Calu3 (cell line): ENCODE measurements at regions not wholly inside any gene's neighbourhood (a gene's known extent, or its start where the extent isn't known, plus 50 kb on each side); places are given as distances from the start of the nearest gene placed in this dataset.

Experiments used
- BruUV-seq: library from RNA; stranded (reverse); fragments of 400-500 nt; replicated peaks from 2 replicates; lab custom pipeline; 2021; lab: Mats Ljungman, UMichigan
- CTCF ChIA-PET: fragments of 300-600 bp; sonication (Branson Sonifier 250); formaldehyde crosslinking; loops from one replicate; lab custom pipeline; 2022; ENCODE audit warnings: antibody characterized with exemption; lab: Charles Lee
- DNase-seq: peaks from one replicate; pipeline ENCODE4 v3.0.0; 2022
- H3K27ac Mint-ChIP-seq: one replicate; pipeline ENCODE4 v1.8.0; 2022; ENCODE audit warnings: mixed read lengths; ENCODE audit not compliant: unreplicated experiment
- H3K27me3 Mint-ChIP-seq: one replicate; pipeline ENCODE4 v1.8.0; 2022; ENCODE audit warnings: mixed read lengths; ENCODE audit not compliant: unreplicated experiment
- H3K36me3 Mint-ChIP-seq: one replicate; pipeline ENCODE4 v1.8.0; 2022; ENCODE audit warnings: mild to moderate bottlenecking, moderate library complexity, mixed read lengths; ENCODE audit not compliant: insufficient read depth, unreplicated experiment
- H3K4me1 Mint-ChIP-seq: one replicate; pipeline ENCODE4 v1.8.0; 2022; ENCODE audit warnings: mild to moderate bottlenecking, low read depth, mixed read lengths; ENCODE audit not compliant: unreplicated experiment
- H3K4me3 Mint-ChIP-seq: one replicate; pipeline ENCODE4 v1.8.0; 2022; ENCODE audit warnings: mild to moderate bottlenecking, low read depth, moderate library complexity, mixed read lengths; ENCODE audit not compliant: unreplicated experiment
- H3K9me3 Mint-ChIP-seq: one replicate; pipeline ENCODE4 v1.8.0; 2022; ENCODE audit warnings: low read depth, mixed read lengths; ENCODE audit not compliant: unreplicated experiment
- intact Hi-C: fragments of 100-400 bp; cut with micrococcal nuclease; formaldehyde crosslinking; loops from one replicate; pipeline ENCODE4 v1.10.0; 2022; ENCODE audit not compliant: unreplicated experiment
- TF ChIP-seq, protein P1 (sequence below): fragments of 200-600 bp; IDR thresholded peaks from one replicate; pipeline ENCODE4 v1.8.0; 2022; ENCODE audit warnings: antibody characterized with exemption; ENCODE audit not compliant: unreplicated experiment

DNA sequence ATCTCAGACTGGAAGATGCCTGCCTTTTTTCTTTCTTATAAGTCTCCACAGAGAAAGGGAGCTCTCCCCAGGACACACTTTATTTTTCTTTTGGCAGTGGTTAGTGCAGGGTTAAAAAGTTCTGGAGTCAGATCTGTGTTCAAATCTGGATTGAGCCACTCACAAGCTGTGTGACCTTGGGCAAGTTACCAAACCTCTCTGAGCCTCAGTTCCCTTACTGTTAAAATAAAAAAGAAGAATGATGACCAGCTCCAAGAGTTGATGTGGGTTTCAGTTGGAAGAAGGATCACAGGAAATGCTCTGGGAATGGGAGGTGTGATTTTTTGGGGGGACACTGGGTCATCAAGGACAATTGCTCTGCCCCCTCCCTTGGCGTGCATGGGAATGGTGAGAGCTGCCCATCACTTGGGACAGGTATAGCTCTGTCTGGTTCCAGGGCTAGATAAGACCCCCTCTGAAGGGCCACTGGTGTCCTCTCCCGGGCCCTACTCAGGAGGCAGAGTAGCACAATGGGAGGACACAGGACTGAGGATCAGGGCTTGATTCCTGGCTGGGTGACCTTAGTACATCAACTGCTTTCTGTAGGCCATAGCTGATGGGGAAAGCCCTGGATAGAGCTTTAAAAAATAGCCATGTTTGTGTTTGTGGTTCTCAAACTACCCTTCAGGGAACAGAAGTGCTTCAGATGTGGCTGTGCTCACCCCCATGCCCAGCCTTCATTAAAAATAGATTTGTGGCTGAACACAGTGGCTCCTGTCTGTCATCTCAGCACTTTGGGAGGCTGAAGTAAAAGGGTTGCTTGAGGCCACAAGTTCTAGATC is 228.3 kb downstream of the MIAT start:
- no TSS peak for BruUV-seq
- CTCF ChIA-PET = interaction anchor here (0.5 to 0.7 kb wide), 2 partner anchors 623 to 1373 kb away, joined by 3 to 5 read pairs; no protein-coding TSS in a partner anchor
- Mint-ChIP-seq H3K27me3 (no peaks in the 10 kb centered on the region), H3K4me3 (no peak overlapping the region), H3K36me3 (no peaks in the 10 kb centered on the region), H3K27ac (no peak overlapping the region), H3K4me1 (peaks cover under 1% of the 10 kb centered on the region), H3K9me3 (no peaks in the 10 kb centered on the region)
- intact Hi-C loops = no loop called here
- no peak for DNase-seq
- TF ChIP-seq, protein P1, sequence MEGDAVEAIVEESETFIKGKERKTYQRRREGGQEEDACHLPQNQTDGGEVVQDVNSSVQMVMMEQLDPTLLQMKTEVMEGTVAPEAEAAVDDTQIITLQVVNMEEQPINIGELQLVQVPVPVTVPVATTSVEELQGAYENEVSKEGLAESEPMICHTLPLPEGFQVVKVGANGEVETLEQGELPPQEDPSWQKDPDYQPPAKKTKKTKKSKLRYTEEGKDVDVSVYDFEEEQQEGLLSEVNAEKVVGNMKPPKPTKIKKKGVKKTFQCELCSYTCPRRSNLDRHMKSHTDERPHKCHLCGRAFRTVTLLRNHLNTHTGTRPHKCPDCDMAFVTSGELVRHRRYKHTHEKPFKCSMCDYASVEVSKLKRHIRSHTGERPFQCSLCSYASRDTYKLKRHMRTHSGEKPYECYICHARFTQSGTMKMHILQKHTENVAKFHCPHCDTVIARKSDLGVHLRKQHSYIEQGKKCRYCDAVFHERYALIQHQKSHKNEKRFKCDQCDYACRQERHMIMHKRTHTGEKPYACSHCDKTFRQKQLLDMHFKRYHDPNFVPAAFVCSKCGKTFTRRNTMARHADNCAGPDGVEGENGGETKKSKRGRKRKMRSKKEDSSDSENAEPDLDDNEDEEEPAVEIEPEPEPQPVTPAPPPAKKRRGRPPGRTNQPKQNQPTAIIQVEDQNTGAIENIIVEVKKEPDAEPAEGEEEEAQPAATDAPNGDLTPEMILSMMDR = no peak

DNA sequence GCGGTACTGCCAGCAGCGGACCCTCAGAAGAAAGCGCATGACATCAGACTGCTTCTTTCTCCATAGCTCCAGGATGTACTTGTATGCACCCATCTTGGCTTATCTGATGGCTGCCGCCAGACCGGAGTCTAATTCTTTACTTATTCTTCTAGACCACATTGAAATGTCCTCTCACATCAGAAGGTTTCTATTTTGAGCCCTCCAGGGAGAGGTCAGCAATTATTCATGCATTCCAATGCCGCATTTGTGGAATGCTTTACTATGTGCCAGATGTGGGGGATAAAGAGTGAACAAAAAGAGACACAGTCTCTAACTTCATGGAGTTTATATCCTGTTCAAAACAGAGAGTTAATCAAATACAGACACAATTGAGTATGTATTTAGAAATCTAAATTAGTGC is 230.1 kb downstream of the MIAT start:
- CTCF ChIA-PET = no interaction called here
- Mint-ChIP-seq H3K4me1 (peaks cover 18% of the 10 kb centered on the region), H3K27me3 (no peaks in the 10 kb centered on the region), H3K27ac (no peak overlapping the region), H3K4me3 (no peak overlapping the region), H3K36me3 (no peaks in the 10 kb centered on the region), H3K9me3 (no peaks in the 10 kb centered on the region)
- BruUV-seq = no TSS peak
- intact Hi-C loops = no loop called here
- no peak for DNase-seq
- TF ChIP-seq, protein P1 = no peak

DNA sequence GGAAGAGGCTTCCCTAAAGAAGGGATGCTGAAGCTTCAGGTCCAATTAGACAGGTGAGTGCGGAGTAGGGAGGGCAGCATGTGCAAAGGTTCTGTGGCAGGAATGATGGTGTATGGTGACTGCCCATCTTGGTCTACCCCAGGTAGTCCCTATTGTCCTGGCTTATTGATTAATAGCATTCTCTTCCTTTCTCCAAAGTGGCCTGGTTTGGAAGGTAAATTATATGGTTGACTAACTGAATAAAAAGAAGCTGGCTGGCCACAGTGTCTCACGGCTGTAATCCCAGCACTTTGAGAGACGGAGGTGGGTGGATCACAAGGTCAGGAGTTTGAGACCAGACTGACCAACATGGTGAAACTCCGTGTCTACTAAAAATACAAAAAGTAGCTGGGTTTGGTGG is 230.5 kb downstream of the MIAT start:
- H3K27ac Mint-ChIP-seq = no peak overlapping the region
- H3K4me3 Mint-ChIP-seq = no peak overlapping the region
- no peaks in the 10 kb centered on the region for H3K27me3 Mint-ChIP-seq
- no peak for DNase-seq
- TF ChIP-seq, protein P1 = no peak
- H3K36me3 Mint-ChIP-seq = no peaks in the 10 kb centered on the region
- CTCF ChIA-PET = no interaction called here
- intact Hi-C loops = no loop called here
- peaks cover 23% of the 10 kb centered on the region for H3K4me1 Mint-ChIP-seq
- no peaks in the 10 kb centered on the region for H3K9me3 Mint-ChIP-seq
- no TSS peak for BruUV-seq

DNA sequence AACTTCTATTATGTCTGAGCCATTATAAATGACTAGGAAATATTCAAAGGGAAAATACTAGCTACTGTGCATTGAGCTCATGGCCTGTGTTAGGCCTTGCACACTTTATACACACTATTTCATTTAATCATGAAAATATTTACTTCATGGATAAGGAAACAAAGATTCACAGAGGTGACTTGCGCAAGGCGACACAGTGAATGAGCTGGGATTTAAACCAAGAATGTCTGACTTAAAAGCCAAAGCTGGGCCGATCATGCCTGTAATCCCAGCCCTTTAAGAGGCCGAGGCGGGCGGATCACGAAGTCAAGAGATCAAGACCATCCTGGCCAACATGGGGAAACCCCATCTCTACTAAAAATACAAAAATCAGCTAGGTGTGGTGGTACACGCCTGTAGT is 231.5 kb downstream of the MIAT start:
- H3K36me3 Mint-ChIP-seq = no peaks in the 10 kb centered on the region
- TF ChIP-seq, protein P1 = no peak
- DNase-seq = no peak
- no peaks in the 10 kb centered on the region for H3K27me3 Mint-ChIP-seq
- no TSS peak for BruUV-seq
- H3K4me1 Mint-ChIP-seq = peaks cover 32% of the 10 kb centered on the region
- CTCF ChIA-PET = no interaction called here
- intact Hi-C loops = no loop called here
- no peak overlapping the region for H3K27ac Mint-ChIP-seq
- no peak overlapping the region for H3K4me3 Mint-ChIP-seq
- H3K9me3 Mint-ChIP-seq = no peaks in the 10 kb centered on the region
